ENCODE measurements at regions not wholly inside any gene's neighbourhood (a gene's known extent, or its start where the extent isn't known, plus 50 kb on each side); places are given as distances from the start of the nearest gene placed in this dataset.

DNA sequence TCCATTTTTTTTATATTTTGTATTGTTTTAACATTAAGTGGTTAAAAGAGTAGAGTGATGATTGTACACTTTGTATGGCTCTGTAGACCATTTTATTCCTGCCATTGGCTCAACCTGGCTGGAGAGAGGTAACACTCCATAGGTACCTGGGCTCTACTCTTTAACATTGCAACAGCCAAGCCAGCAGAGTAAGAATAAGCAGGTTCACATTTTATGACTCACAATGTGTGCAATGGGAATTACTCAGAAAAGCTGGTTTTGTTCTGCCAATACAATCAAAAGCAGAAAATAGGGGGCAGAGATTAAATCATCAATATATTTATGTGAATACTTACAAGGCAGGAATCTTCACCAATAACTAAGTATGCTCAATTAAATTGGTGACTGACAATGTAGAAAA is 1324.0 kb downstream of the AMY1C start:
- ATAC-seq (no peak), DNase-seq (ENCODE audit: low read depth, low spot score) (no peak)
- Histone ChIP-seq H3K27ac (ENCODE audit: low read length) (no peak overlapping the region), H3K4me1 (ENCODE audit: control insufficient read depth, insufficient read depth, low read length) (no peaks in the 10 kb centered on the region), H3K9me3 (ENCODE audit: control insufficient read depth, insufficient read depth, low read depth, low read length) (no peaks in the 10 kb centered on the region), H3K4me3 (ENCODE audit: low read depth in 2 of 2, low read length in 2 of 2) (no peak overlapping the region), H3K36me3 (ENCODE audit: control insufficient read depth, insufficient read depth, low read length) (no peaks in the 10 kb centered on the region), H3K27me3 (ENCODE audit: control insufficient read depth, insufficient read depth, low read length) (no peaks in the 10 kb centered on the region)
- intact Hi-C loops (cut with micrococcal nuclease; ENCODE audit: unreplicated experiment) (no loop called here), in situ Hi-C loops (cut with HindIII; ENCODE audit: low pct_unique_long_range_greater_than_20kb, low sequenced_read_pairs) (no loop called here)
- BruUV-seq (replicated peaks), result no TSS peak
- ChIA-PET POLR2A (no interaction called here), CTCF (no interaction called here)
- TF ChIP-seq POLR2AphosphoS5 (IDR thresholded peaks at IDR 0.05; ENCODE audit: low read depth, low read length) (no peak), SIN3A (IDR thresholded peaks at IDR 0.05; ENCODE audit: borderline replicate concordance, insufficient read depth, low read depth, low read length) (no peak), TCF7L2 (IDR thresholded peaks at IDR 0.05; ENCODE audit: low read depth, low read length) (no peak)
- TF ChIP-seq, protein P1, sequence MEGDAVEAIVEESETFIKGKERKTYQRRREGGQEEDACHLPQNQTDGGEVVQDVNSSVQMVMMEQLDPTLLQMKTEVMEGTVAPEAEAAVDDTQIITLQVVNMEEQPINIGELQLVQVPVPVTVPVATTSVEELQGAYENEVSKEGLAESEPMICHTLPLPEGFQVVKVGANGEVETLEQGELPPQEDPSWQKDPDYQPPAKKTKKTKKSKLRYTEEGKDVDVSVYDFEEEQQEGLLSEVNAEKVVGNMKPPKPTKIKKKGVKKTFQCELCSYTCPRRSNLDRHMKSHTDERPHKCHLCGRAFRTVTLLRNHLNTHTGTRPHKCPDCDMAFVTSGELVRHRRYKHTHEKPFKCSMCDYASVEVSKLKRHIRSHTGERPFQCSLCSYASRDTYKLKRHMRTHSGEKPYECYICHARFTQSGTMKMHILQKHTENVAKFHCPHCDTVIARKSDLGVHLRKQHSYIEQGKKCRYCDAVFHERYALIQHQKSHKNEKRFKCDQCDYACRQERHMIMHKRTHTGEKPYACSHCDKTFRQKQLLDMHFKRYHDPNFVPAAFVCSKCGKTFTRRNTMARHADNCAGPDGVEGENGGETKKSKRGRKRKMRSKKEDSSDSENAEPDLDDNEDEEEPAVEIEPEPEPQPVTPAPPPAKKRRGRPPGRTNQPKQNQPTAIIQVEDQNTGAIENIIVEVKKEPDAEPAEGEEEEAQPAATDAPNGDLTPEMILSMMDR (IDR thresholded peaks at IDR 0.05), result no peak
- TF ChIP-seq, protein P2, sequence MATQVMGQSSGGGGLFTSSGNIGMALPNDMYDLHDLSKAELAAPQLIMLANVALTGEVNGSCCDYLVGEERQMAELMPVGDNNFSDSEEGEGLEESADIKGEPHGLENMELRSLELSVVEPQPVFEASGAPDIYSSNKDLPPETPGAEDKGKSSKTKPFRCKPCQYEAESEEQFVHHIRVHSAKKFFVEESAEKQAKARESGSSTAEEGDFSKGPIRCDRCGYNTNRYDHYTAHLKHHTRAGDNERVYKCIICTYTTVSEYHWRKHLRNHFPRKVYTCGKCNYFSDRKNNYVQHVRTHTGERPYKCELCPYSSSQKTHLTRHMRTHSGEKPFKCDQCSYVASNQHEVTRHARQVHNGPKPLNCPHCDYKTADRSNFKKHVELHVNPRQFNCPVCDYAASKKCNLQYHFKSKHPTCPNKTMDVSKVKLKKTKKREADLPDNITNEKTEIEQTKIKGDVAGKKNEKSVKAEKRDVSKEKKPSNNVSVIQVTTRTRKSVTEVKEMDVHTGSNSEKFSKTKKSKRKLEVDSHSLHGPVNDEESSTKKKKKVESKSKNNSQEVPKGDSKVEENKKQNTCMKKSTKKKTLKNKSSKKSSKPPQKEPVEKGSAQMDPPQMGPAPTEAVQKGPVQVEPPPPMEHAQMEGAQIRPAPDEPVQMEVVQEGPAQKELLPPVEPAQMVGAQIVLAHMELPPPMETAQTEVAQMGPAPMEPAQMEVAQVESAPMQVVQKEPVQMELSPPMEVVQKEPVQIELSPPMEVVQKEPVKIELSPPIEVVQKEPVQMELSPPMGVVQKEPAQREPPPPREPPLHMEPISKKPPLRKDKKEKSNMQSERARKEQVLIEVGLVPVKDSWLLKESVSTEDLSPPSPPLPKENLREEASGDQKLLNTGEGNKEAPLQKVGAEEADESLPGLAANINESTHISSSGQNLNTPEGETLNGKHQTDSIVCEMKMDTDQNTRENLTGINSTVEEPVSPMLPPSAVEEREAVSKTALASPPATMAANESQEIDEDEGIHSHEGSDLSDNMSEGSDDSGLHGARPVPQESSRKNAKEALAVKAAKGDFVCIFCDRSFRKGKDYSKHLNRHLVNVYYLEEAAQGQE (IDR thresholded peaks at IDR 0.05; ENCODE audit: insufficient read depth in 1 of 2, low read depth in 2 of 2, low read length in 1 of 2), result no peak

DNA sequence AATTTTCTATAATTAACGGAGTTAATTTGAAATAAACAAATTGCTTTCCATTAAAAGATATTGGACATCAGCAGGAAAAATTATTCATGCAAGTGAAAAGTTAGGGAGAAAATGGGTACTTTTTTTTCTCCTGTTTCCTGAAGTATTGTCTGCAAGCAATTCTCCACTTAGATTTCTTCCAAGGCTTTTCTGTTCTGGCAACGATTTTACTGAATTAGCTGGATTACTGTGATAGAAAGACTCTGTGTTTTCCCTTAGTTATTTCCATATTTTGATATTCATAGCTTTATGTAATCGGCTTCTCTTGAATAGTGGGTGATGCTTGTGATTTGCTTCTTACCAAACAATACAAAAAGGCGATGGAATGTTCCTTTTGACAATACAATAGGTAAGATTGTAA is 1333.9 kb downstream of the AMY1C start:
- ATAC-seq (no peak), DNase-seq (ENCODE audit: low read depth, low spot score) (no peak)
- in situ Hi-C loops (cut with HindIII; ENCODE audit: low pct_unique_long_range_greater_than_20kb, low sequenced_read_pairs), result no loop called here
- Histone ChIP-seq H3K9me3 (ENCODE audit: control insufficient read depth, insufficient read depth, low read depth, low read length) (no peaks in the 10 kb centered on the region), H3K4me3 (ENCODE audit: low read depth in 2 of 2, low read length in 2 of 2) (no peak overlapping the region), H3K4me1 (ENCODE audit: control insufficient read depth, insufficient read depth, low read length) (peaks cover 4% of the 10 kb centered on the region; the same call in 1 of the 2 replicates), H3K36me3 (ENCODE audit: control insufficient read depth, insufficient read depth, low read length) (no peaks in the 10 kb centered on the region), H3K27ac (ENCODE audit: low read length) (no peak overlapping the region), H3K27me3 (ENCODE audit: control insufficient read depth, insufficient read depth, low read length) (no peaks in the 10 kb centered on the region)
- ChIA-PET CTCF (no interaction called here), POLR2A (no interaction called here)
- intact Hi-C loops (cut with micrococcal nuclease; ENCODE audit: unreplicated experiment), result no loop called here
- TF ChIP-seq SIN3A (IDR thresholded peaks at IDR 0.05; ENCODE audit: borderline replicate concordance, insufficient read depth, low read depth, low read length) (no peak), POLR2AphosphoS5 (IDR thresholded peaks at IDR 0.05; ENCODE audit: low read depth, low read length) (no peak), TCF7L2 (IDR thresholded peaks at IDR 0.05; ENCODE audit: low read depth, low read length) (no peak)
- TF ChIP-seq, protein P1 (IDR thresholded peaks at IDR 0.05), result no peak
- TF ChIP-seq, protein P2 (IDR thresholded peaks at IDR 0.05; ENCODE audit: insufficient read depth in 1 of 2, low read depth in 2 of 2, low read length in 1 of 2), result no peak
- BruUV-seq (replicated peaks), result no TSS peak

Data from Panc1 (cell line).